ENCODE measurements at regions not wholly inside any gene's neighbourhood (a gene's known extent, or its start where the extent isn't known, plus 50 kb on each side); places are given as distances from the start of the nearest gene placed in this dataset.

GRCh38 chr3:104990758-104991157 is 376.0 kb upstream of the ALCAM start:
- ATAC-seq, result no peak
- no peak for DNase-seq
- no peaks in the 10 kb centered on the region for H3K36me3 ChIP-seq (ENCODE audit: low read depth)
- intact Hi-C loops (cut with DNase I, micrococcal nuclease), result no loop called here
- no peak for TF ChIP-seq CTCF (IDR thresholded peaks at IDR 0.05)
- H3K4me1 ChIP-seq (ENCODE audit: low read depth), result no peaks in the 10 kb centered on the region
- no peak overlapping the region for H3K4me3 ChIP-seq
- H3K9me3 ChIP-seq, result no peaks in the 10 kb centered on the region

- H3K9me3 ChIP-seq, result no peaks in the 10 kb centered on the region
- ATAC-seq (no peak), DNase-seq (no peak)
- no peak for TF ChIP-seq CTCF (IDR thresholded peaks at IDR 0.05)
- intact Hi-C loops (cut with DNase I, micrococcal nuclease), result no loop called here
- H3K36me3 ChIP-seq (ENCODE audit: low read depth), result no peaks in the 10 kb centered on the region
- no peak overlapping the region for H3K4me3 ChIP-seq
- no peaks in the 10 kb centered on the region for H3K4me1 ChIP-seq (ENCODE audit: low read depth)
These were observed 374.0 kb upstream of the ALCAM start for GRCh38 chr3:104992676-104993075.

- H3K4me1 ChIP-seq (ENCODE audit: low read depth), result no peaks in the 10 kb centered on the region
- no peak overlapping the region for H3K4me3 ChIP-seq
- TF ChIP-seq CTCF (IDR thresholded peaks at IDR 0.05), result no peak
- intact Hi-C loops (cut with DNase I, micrococcal nuclease), result no loop called here
- DNase-seq (no peak), ATAC-seq (no peak)
- no peaks in the 10 kb centered on the region for H3K9me3 ChIP-seq
- no peaks in the 10 kb centered on the region for H3K36me3 ChIP-seq (ENCODE audit: low read depth)
These were observed 360.5 kb upstream of the ALCAM start for GRCh38 chr3:105006164-105006563.

GRCh38 chr3:105013657-105014056 is 353.1 kb upstream of the ALCAM start:
- intact Hi-C loops (cut with DNase I, micrococcal nuclease), result no loop called here
- no peak for TF ChIP-seq CTCF (IDR thresholded peaks at IDR 0.05)
- Histone ChIP-seq H3K9me3 (no peaks in the 10 kb centered on the region), H3K4me3 (no peak overlapping the region), H3K36me3 (ENCODE audit: low read depth) (no peaks in the 10 kb centered on the region), H3K4me1 (ENCODE audit: low read depth) (no peaks in the 10 kb centered on the region)
- ATAC-seq (no peak), DNase-seq (no peak)

DNA sequence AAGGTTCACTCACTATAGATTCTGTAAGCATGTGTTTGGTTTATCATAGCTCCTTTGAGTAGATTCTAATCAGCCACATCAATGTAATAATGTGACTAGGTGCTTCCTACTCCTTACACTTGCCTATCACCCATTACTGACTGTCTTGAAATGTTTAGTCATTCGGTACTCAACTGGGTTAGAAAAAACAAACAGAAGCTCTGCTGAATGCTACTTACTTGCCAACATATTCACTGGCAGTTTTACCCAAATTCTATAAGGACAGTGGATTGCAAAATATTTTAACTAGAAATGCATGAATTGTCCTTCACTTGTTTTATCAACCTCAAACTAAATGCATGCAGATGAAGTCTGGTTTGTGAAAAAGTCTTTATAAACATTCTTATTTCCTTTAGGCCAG is 352.1 kb upstream of the ALCAM start:
- H3K4me3 ChIP-seq, result no peak overlapping the region
- no peaks in the 10 kb centered on the region for H3K9me3 ChIP-seq
- no peaks in the 10 kb centered on the region for H3K36me3 ChIP-seq (ENCODE audit: low read depth)
- no peak for TF ChIP-seq CTCF (IDR thresholded peaks at IDR 0.05)
- DNase-seq (no peak), ATAC-seq (no peak)
- no peaks in the 10 kb centered on the region for H3K4me1 ChIP-seq (ENCODE audit: low read depth)
- intact Hi-C loops (cut with DNase I, micrococcal nuclease), result no loop called here

- H3K36me3 ChIP-seq (ENCODE audit: low read depth), result no peaks in the 10 kb centered on the region
- H3K4me3 ChIP-seq, result no peak overlapping the region
- DNase-seq (no peak), ATAC-seq (no peak)
- intact Hi-C loops (cut with DNase I, micrococcal nuclease), result no loop called here
- H3K4me1 ChIP-seq (ENCODE audit: low read depth), result no peaks in the 10 kb centered on the region
- H3K9me3 ChIP-seq, result no peaks in the 10 kb centered on the region
- no peak for TF ChIP-seq CTCF (IDR thresholded peaks at IDR 0.05)
These were observed 343.9 kb upstream of the ALCAM start for GRCh38 chr3:105022813-105023212.
